Type B pancreatic cell (in vitro differentiated cells): ENCODE measurements at regions not wholly inside any gene's neighbourhood (a gene's known extent, or its start where the extent isn't known, plus 50 kb on each side); places are given as distances from the start of the nearest gene placed in this dataset.
"Not testable (repeated sequence)": the region's sequence is repeated elsewhere in the genome, so short reads cannot be mapped to it uniquely, and the experiment has no call there.

Experiments
- DNase-seq: peaks from one replicate; pipeline ENCODE4 v3.0.0; 2021; ENCODE audit warnings: mixed read lengths; ENCODE audit not compliant: unreplicated experiment; ENCODE audit errors: extremely low spot score
- H3K27ac Mint-ChIP-seq: 2 replicates; pipeline ENCODE4 v1.8.0; 2021; ENCODE audit warnings: mild to moderate bottlenecking, mixed read lengths
- H3K27me3 Mint-ChIP-seq: 2 replicates; pipeline ENCODE4 v1.8.0; 2021; ENCODE audit warnings: mixed read lengths
- H3K36me3 Mint-ChIP-seq: 2 replicates; pipeline ENCODE4 v1.8.0; 2021; ENCODE audit warnings: mixed read lengths
- H3K4me1 Mint-ChIP-seq: one replicate; pipeline ENCODE4 v1.8.0; 2021; ENCODE audit warnings: mixed read lengths; ENCODE audit not compliant: unreplicated experiment
- H3K4me3 Mint-ChIP-seq: 2 replicates; pipeline ENCODE4 v1.8.0; 2021; ENCODE audit warnings: mild to moderate bottlenecking, mixed read lengths
- H3K9me3 Mint-ChIP-seq: 2 replicates; pipeline ENCODE4 v1.8.0; 2021; ENCODE audit warnings: mixed read lengths
- TF ChIP-seq, protein P1 (sequence below): fragments of 200-600 bp; sonication (generic); conservative IDR thresholded peaks from 2 replicates; pipeline ENCODE4 v1.5.0; 2021; ENCODE audit warnings: antibody characterized with exemption, mild to moderate bottlenecking

DNA sequence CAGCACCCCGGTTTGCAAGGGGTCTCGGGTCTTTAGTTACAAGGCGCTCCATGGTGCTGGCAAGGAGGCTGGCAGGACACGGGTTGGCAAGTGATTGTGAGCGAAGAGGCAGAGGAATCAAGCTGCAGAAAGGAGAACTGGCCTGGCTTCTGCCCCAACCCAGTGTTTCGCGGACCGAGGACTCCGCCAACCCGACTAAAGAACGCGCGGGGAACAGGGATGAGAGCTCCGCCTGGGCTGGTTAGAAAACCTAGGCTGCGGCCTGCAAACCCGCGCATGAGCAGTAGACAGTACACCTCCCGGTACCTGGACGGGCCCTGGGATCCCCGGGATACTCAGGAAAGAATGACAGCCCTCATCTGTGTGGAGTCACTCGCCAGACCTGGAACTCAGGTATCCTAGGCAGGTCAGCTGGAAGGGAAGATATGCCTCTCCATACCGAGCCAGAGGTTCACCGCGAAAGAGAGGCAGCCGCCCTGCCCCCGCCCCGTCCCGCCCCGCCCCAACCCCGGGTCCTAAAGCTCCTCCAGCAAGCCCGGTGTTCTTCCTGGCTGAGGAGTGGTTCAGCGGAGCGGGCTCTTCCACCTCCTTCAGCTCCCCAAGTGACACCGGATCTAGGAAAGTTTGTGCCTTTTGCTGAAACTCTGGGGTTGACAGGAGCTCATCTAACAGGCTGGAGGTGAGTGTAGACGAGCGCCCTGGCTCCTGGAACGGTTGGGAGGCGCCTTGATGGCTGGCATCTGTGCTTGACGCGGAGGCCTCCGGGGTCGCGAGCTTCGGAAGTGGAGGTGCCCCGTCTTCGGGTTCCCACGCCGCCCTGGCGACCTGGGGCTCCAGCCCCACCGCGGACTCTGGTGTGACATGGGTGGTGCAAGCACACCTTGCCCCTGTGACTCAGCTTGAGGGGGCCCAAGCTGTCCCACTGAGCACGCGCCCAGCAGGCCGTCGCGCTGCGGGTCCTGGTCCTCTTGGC, 1847.3 kb upstream of the DEFB115 start:
- no peaks in the 10 kb centered on the region for H3K27me3 Mint-ChIP-seq
- TF ChIP-seq, protein P1, sequence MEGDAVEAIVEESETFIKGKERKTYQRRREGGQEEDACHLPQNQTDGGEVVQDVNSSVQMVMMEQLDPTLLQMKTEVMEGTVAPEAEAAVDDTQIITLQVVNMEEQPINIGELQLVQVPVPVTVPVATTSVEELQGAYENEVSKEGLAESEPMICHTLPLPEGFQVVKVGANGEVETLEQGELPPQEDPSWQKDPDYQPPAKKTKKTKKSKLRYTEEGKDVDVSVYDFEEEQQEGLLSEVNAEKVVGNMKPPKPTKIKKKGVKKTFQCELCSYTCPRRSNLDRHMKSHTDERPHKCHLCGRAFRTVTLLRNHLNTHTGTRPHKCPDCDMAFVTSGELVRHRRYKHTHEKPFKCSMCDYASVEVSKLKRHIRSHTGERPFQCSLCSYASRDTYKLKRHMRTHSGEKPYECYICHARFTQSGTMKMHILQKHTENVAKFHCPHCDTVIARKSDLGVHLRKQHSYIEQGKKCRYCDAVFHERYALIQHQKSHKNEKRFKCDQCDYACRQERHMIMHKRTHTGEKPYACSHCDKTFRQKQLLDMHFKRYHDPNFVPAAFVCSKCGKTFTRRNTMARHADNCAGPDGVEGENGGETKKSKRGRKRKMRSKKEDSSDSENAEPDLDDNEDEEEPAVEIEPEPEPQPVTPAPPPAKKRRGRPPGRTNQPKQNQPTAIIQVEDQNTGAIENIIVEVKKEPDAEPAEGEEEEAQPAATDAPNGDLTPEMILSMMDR: no peak
- DNase-seq: no peak
- no peak overlapping the region for H3K27ac Mint-ChIP-seq
- no peaks in the 10 kb centered on the region for H3K4me1 Mint-ChIP-seq
- H3K4me3 Mint-ChIP-seq: no peak overlapping the region
- peaks cover 5% of the 10 kb centered on the region for H3K9me3 Mint-ChIP-seq
- no peaks in the 10 kb centered on the region for H3K36me3 Mint-ChIP-seq

DNA sequence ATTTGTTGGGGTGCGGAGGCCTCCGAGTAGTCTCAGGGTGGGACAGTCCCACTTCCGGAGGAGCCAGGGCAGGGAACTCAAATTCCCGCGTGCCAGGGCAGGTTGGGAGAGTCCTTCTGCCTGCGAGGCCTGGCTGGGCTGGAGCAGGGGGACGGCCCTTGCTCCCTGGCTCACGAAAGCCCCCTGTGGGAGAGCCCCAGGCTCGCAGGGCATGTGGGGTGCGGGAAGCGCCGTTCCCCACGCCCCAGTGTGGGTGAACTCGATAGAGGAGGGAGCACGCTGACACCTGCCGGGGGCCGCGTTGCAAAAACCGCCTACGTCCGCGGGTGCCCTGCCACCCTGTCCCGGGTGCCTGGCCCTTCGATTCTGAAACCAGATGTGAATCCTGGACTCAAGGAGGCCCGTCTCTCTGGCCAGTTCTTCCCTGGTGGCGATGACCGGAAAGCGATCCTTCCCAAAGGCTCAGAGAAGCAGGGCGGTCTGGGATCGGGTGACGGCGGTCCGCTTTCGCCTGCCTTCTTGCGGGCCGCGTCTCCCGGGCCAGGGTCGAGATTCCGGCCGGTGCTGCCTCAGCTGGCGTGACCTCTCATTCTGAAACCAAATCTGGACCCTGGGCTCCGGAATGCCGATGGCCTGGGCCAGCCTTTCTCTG, 1846.5 kb upstream of the DEFB115 start:
- peaks cover 5% of the 10 kb centered on the region for H3K9me3 Mint-ChIP-seq
- DNase-seq: no peak
- H3K27me3 Mint-ChIP-seq: no peaks in the 10 kb centered on the region
- no peaks in the 10 kb centered on the region for H3K36me3 Mint-ChIP-seq
- TF ChIP-seq, protein P1: no peak
- no peak overlapping the region for H3K27ac Mint-ChIP-seq
- no peaks in the 10 kb centered on the region for H3K4me1 Mint-ChIP-seq
- no peak overlapping the region for H3K4me3 Mint-ChIP-seq

DNA sequence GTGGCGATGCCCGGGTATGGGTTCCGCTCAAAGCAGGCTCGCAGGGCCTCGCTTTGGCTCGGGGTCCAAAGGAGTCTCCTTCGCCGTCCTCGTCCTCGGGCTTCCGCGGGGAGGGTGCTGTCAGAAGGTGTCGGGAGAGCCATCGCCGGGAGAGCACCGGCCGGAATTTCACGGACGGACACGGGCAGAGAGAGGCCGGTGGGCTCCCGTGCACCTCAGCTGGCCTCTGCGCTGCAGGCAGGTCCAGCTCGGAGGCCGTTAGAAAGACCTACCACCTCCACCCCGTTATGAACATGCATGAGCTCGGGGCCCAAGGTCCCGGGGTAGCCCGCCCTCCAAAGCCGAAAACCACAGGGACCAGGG, 1846.0 kb upstream of the DEFB115 start:
- not testable (repeated sequence) for H3K4me3 Mint-ChIP-seq, H3K27me3 Mint-ChIP-seq, H3K4me1 Mint-ChIP-seq, H3K9me3 Mint-ChIP-seq, H3K36me3 Mint-ChIP-seq, H3K27ac Mint-ChIP-seq, DNase-seq

DNA sequence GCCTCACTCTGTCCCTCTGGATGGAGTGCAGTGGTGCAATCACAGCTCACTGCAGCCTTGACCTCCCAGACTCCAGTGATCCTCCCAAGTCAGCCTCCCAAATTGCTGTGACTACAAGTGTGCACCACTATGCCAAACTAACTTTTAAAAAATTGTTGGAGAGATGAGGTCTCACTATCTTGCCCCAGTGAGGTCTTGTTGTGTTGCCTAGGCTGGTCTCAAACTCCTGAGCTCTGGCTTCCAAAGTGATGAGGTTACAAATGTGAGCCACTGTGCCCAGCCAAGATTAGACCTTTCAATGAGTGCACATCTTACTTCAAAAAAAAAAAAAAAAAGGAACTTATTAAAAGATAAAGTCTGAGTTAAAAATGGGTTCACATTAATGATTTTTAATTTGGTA, 1838.1 kb upstream of the DEFB115 start:
- Mint-ChIP-seq H3K4me3 (no peak overlapping the region), H3K27me3 (no peaks in the 10 kb centered on the region), H3K27ac (no peak overlapping the region), H3K9me3 (no peaks in the 10 kb centered on the region), H3K4me1 (no peaks in the 10 kb centered on the region), H3K36me3 (no peaks in the 10 kb centered on the region)
- DNase-seq: no peak
- TF ChIP-seq, protein P1: no peak

DNA sequence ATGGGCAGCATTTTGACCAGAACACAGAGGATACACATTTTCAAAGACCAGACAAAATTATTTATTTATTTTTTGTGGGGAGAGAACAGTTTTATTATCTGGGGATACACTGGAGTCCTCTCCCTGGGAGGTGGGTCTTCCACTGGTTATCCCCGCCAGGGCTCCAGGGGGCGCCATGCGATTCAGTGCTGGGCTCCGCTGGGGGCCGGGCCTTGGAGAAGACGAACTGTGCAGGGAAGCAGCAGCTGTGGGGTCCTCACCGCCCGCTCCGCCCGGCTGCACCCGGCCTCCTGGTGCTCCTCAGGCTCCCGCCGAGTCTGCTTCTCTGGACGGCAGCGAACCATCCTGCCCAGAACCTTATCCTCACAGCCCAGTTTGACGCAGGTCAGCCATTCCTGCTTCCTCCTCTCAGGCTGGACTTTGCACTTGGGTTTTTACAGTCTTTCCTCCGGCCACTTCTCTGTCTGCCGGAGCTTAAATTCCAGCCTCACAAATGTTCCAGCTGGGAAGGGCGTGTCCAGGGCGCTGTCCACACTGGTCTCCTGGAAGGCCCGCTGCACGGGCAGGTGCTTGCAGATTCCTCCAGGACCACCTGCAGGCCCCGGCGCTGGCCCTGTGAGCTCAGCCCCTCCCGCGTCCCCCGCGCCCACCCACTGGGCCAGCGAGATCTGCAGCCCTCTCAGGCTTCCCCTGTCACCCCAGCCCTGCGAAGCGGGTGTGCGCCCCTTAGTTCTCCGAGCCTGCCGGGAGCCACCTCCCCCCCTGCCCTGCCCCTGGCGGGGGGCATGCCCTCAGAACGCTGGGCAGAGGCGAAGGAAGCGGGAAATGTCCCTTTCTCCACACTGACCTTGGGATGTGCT, 1830.0 kb upstream of the DEFB115 start:
- H3K36me3 Mint-ChIP-seq: no peaks in the 10 kb centered on the region
- no peak for DNase-seq
- H3K27ac Mint-ChIP-seq: no peak overlapping the region
- TF ChIP-seq, protein P1: no peak
- no peaks in the 10 kb centered on the region for H3K27me3 Mint-ChIP-seq
- no peaks in the 10 kb centered on the region for H3K4me1 Mint-ChIP-seq
- no peaks in the 10 kb centered on the region for H3K9me3 Mint-ChIP-seq
- H3K4me3 Mint-ChIP-seq: no peak overlapping the region
